HAP-1 (cell line): ENCODE measurements at regions not wholly inside any gene's neighbourhood (a gene's known extent, or its start where the extent isn't known, plus 50 kb on each side); places are given as distances from the start of the nearest gene placed in this dataset.

Experiments
- DNase-seq, 2 experiments: peaks; one replicate each; pipeline ENCODE4 v3.0.0-alpha.2; 2016 to 2020; ENCODE audit warnings: low spot score in 2 of 2
- H3K27me3 ChIP-seq: fragments of 250-450 bp; sonication (Bioruptor Pico); 2 replicates; pipeline ENCODE4 v1.5.1; 2020; ENCODE audit warnings: low read depth, mild to moderate bottlenecking, moderate library complexity
- H3K36me3 ChIP-seq: fragments of 250-450 bp; sonication (Bioruptor Pico); replicated peaks from 2 replicates; pipeline ENCODE4 v1.5.1; 2020; ENCODE audit warnings: mild to moderate bottlenecking
- H3K4me1 ChIP-seq: fragments of 250-450 bp; sonication (Bioruptor Pico); 2 replicates; pipeline ENCODE4 v1.5.1; 2020; ENCODE audit warnings: mild to moderate bottlenecking
- H3K4me3 ChIP-seq: fragments of 250-450 bp; sonication (Bioruptor Pico); 2 replicates; pipeline ENCODE4 v1.5.1; 2020; ENCODE audit warnings: mild to moderate bottlenecking, moderate library complexity
- H3K9me3 ChIP-seq: fragments of 250-450 bp; sonication (Bioruptor Pico); 2 replicates; pipeline ENCODE4 v1.5.1; 2020; ENCODE audit warnings: mild to moderate bottlenecking, moderate library complexity
- in situ Hi-C: fragments of 300-500 bp; cut with MboI; formaldehyde crosslinking; loops from 3 replicates; pipeline ENCODE4 v1.14.3; 2020; ENCODE audit warnings: low sequenced_read_pairs, inconsistent platforms, mixed read lengths

- H3K27me3 ChIP-seq, result no peaks in the 10 kb centered on the region
- no peak overlapping the region for H3K4me3 ChIP-seq
- DNase-seq, result no peak
- H3K9me3 ChIP-seq, result no peaks in the 10 kb centered on the region
- H3K36me3 ChIP-seq, result no peaks in the 10 kb centered on the region
- no peaks in the 10 kb centered on the region for H3K4me1 ChIP-seq
- in situ Hi-C loops, result no loop called here
These were observed 86.9 kb upstream of the BCL6 start for GRCh38 chr3:187832202-187832601.

- Histone ChIP-seq H3K36me3 (no peaks in the 10 kb centered on the region), H3K9me3 (no peaks in the 10 kb centered on the region), H3K4me3 (no peak overlapping the region), H3K27me3 (no peaks in the 10 kb centered on the region), H3K4me1 (peaks cover 3% of the 10 kb centered on the region; the same call in 1 of the 2 replicates)
- in situ Hi-C loops, result no loop called here
- DNase-seq, result no peak
These were observed 88.1 kb upstream of the BCL6 start for GRCh38 chr3:187833375-187833774.

GRCh38 chr3:187833799-187834578 lies 88.7 kb upstream of the BCL6 start:
- Histone ChIP-seq H3K36me3 (no peaks in the 10 kb centered on the region), H3K9me3 (no peaks in the 10 kb centered on the region), H3K4me1 (peaks cover 6% of the 10 kb centered on the region; the same call in 1 of the 2 replicates), H3K27me3 (no peaks in the 10 kb centered on the region), H3K4me3 (no peak overlapping the region)
- in situ Hi-C loops, result no loop called here
- no peak for DNase-seq

- no peaks in the 10 kb centered on the region for H3K36me3 ChIP-seq
- DNase-seq, result no peak
- no peaks in the 10 kb centered on the region for H3K9me3 ChIP-seq
- H3K27me3 ChIP-seq, result no peaks in the 10 kb centered on the region
- in situ Hi-C loops, result no loop called here
- H3K4me1 ChIP-seq, result peaks cover 21% of the 10 kb centered on the region
- H3K4me3 ChIP-seq, result no peak overlapping the region
These were observed 91.8 kb upstream of the BCL6 start for GRCh38 chr3:187836823-187837770.

GRCh38 chr3:187838016-187838540 lies 92.8 kb upstream of the BCL6 start:
- Histone ChIP-seq H3K27me3 (no peaks in the 10 kb centered on the region), H3K36me3 (no peaks in the 10 kb centered on the region), H3K9me3 (no peaks in the 10 kb centered on the region), H3K4me1 (peaks cover 25% of the 10 kb centered on the region), H3K4me3 (no peak overlapping the region)
- in situ Hi-C loops, result no loop called here
- no peak for DNase-seq

- no peak for DNase-seq
- in situ Hi-C loops, result no loop called here
- Histone ChIP-seq H3K27me3 (no peaks in the 10 kb centered on the region), H3K4me1 (peaks cover 25% of the 10 kb centered on the region), H3K4me3 (no peak overlapping the region), H3K36me3 (no peaks in the 10 kb centered on the region), H3K9me3 (no peaks in the 10 kb centered on the region)
These were observed 94.2 kb upstream of the BCL6 start for GRCh38 chr3:187839422-187839821.

- DNase-seq, result no peak
- Histone ChIP-seq H3K9me3 (no peaks in the 10 kb centered on the region), H3K4me1 (peaks cover 25% of the 10 kb centered on the region), H3K36me3 (no peaks in the 10 kb centered on the region), H3K27me3 (no peaks in the 10 kb centered on the region), H3K4me3 (no peak overlapping the region)
- in situ Hi-C loops, result no loop called here
These were observed 95.6 kb upstream of the BCL6 start for GRCh38 chr3:187840856-187841255.

GRCh38 chr3:187841560-187841959 lies 96.3 kb upstream of the BCL6 start:
- Histone ChIP-seq H3K4me1 (peaks cover 25% of the 10 kb centered on the region), H3K36me3 (no peaks in the 10 kb centered on the region), H3K27me3 (no peaks in the 10 kb centered on the region), H3K9me3 (no peaks in the 10 kb centered on the region), H3K4me3 (no peak overlapping the region)
- in situ Hi-C loops, result no loop called here
- DNase-seq, result peak; percentile 65 to 85

GRCh38 chr3:187843654-187844053 lies 98.4 kb upstream of the BCL6 start:
- in situ Hi-C loops, result no loop called here

GRCh38 chr3:187844708-187845107 lies 99.4 kb upstream of the BCL6 start:
- Histone ChIP-seq H3K27me3 (no peaks in the 10 kb centered on the region), H3K36me3 (no peaks in the 10 kb centered on the region), H3K9me3 (no peaks in the 10 kb centered on the region), H3K4me1 (peaks cover 19% of the 10 kb centered on the region), H3K4me3 (no peak overlapping the region)
- DNase-seq, result no peak
- in situ Hi-C loops, result no loop called here

More at GRCh38 chr3:187843654-187844053, 98.4 kb upstream of the BCL6 start:
- no peaks in the 10 kb centered on the region for H3K27me3 ChIP-seq
- DNase-seq, result no peak
- no peaks in the 10 kb centered on the region for H3K36me3 ChIP-seq
- no peak overlapping the region for H3K4me3 ChIP-seq
- H3K4me1 ChIP-seq, result peaks cover 20% of the 10 kb centered on the region
- no peaks in the 10 kb centered on the region for H3K9me3 ChIP-seq

GRCh38 chr3:187845826-187846225 lies 100.6 kb upstream of the BCL6 start:
- Histone ChIP-seq H3K9me3 (no peaks in the 10 kb centered on the region), H3K27me3 (no peaks in the 10 kb centered on the region), H3K4me3 (no peak overlapping the region), H3K4me1 (peaks cover 14% of the 10 kb centered on the region), H3K36me3 (no peaks in the 10 kb centered on the region)
- in situ Hi-C loops, result no loop called here
- no peak for DNase-seq

GRCh38 chr3:187848401-187848800 lies 103.1 kb upstream of the BCL6 start:
- DNase-seq, result no peak
- Histone ChIP-seq H3K4me1 (no peaks in the 10 kb centered on the region), H3K36me3 (no peaks in the 10 kb centered on the region), H3K4me3 (no peak overlapping the region), H3K9me3 (no peaks in the 10 kb centered on the region), H3K27me3 (no peaks in the 10 kb centered on the region)
- in situ Hi-C loops, result no loop called here

- no peak for DNase-seq
- Histone ChIP-seq H3K36me3 (no peaks in the 10 kb centered on the region), H3K4me1 (no peaks in the 10 kb centered on the region), H3K4me3 (no peak overlapping the region), H3K9me3 (no peaks in the 10 kb centered on the region), H3K27me3 (no peaks in the 10 kb centered on the region)
- in situ Hi-C loops, result no loop called here
These were observed 103.9 kb upstream of the BCL6 start for GRCh38 chr3:187849016-187849654.
